ENCODE measurements at regions not wholly inside any gene's neighbourhood (a gene's known extent, or its start where the extent isn't known, plus 50 kb on each side); places are given as distances from the start of the nearest gene placed in this dataset.

- ChIA-PET POLR2A (no interaction called here), CTCF (interaction anchor here (1.5 kb wide), 1 partner anchor 575 kb away, joined by 3 read pairs; no protein-coding TSS in a partner anchor)
- no peaks in the 10 kb centered on the region for H3K36me3 ChIP-seq (ENCODE audit: control insufficient read depth in 2 of 2, insufficient read depth in 1 of 2, low read length in 2 of 2)
Measured at GRCh38 chr10:6841761-6842160, 261.7 kb upstream of the PRKCQ start.

GRCh38 chr10:6840766-6841165 lies 260.7 kb upstream of the PRKCQ start:
- TF ChIP-seq EGR2 (tag by site-specific recombination; IDR thresholded peaks at IDR 0.05; ENCODE audit: low read depth), result no peak
- TF ChIP-seq ZBTB48 (tag by site-specific recombination; IDR thresholded peaks at IDR 0.05), result no peak
- TF ChIP-seq ZNF521 (tag by site-specific recombination; IDR thresholded peaks at IDR 0.05), result no peak
- no peak for TF ChIP-seq ZNF214 (tag by site-specific recombination; IDR thresholded peaks at IDR 0.05; ENCODE audit: borderline replicate concordance)
- no peak for TF ChIP-seq ZNF394 (tag by site-specific recombination; IDR thresholded peaks at IDR 0.05; ENCODE audit: borderline replicate concordance)
- TF ChIP-seq ZNF629 (tag by site-specific recombination; IDR thresholded peaks at IDR 0.05), result peak; percentile 76
- no peak for TF ChIP-seq ZNF785 (tag by site-specific recombination; IDR thresholded peaks at IDR 0.05)
- peak; percentile 69; the same call in 1 of the 2 replicates for TF ChIP-seq ZBTB21 (tag by site-specific recombination; IDR thresholded peaks at IDR 0.05)
- TF ChIP-seq ZNF830 (tag by site-specific recombination; IDR thresholded peaks at IDR 0.05; ENCODE audit: low read depth), result no peak
- TF ChIP-seq ZNF501 (tag by site-specific recombination; IDR thresholded peaks at IDR 0.05), result no peak
- no peak for TF ChIP-seq ZNF664 (tag by site-specific recombination; IDR thresholded peaks at IDR 0.05)
- ChIA-PET CTCF (interaction anchor here (0.6 to 1.5 kb wide), 2 partner anchors 10 to 576 kb away, joined by 3 read pairs; no protein-coding TSS in a partner anchor), POLR2A (no interaction called here)
- H3K4me3 ChIP-seq (ENCODE audit: low read depth, low read length), result no peak overlapping the region
- H3K9me3 ChIP-seq (ENCODE audit: control insufficient read depth, insufficient read depth, low read depth, low read length), result no peaks in the 10 kb centered on the region
- no peaks in the 10 kb centered on the region for H3K36me3 ChIP-seq (ENCODE audit: control insufficient read depth in 2 of 2, insufficient read depth in 1 of 2, low read length in 2 of 2)
- H3K4me1 ChIP-seq (ENCODE audit: control insufficient read depth, insufficient read depth, low read length), result no peaks in the 10 kb centered on the region
- no peak overlapping the region for H3K27ac ChIP-seq (ENCODE audit: extremely low read depth, low read depth, low read length)

More at GRCh38 chr10:6841761-6842160, 261.7 kb upstream of the PRKCQ start:
- no peak overlapping the region for H3K27ac ChIP-seq (ENCODE audit: extremely low read depth, low read depth, low read length)
- no peaks in the 10 kb centered on the region for H3K9me3 ChIP-seq (ENCODE audit: control insufficient read depth, insufficient read depth, low read depth, low read length)
- no peak overlapping the region for H3K4me3 ChIP-seq (ENCODE audit: low read depth, low read length)
- no peaks in the 10 kb centered on the region for H3K4me1 ChIP-seq (ENCODE audit: control insufficient read depth, insufficient read depth, low read length)
- TF ChIP-seq ZNF843 (tag by site-specific recombination; IDR thresholded peaks at IDR 0.05) (no peak), ZFHX2 (tag by site-specific recombination; conservative IDR thresholded peaks at IDR 0.05) (no peak), RBAK (tag by site-specific recombination; IDR thresholded peaks at IDR 0.05) (no peak), TCF7L2 (IDR thresholded peaks at IDR 0.05; ENCODE audit: borderline replicate concordance, low read depth, low read length) (no peak), ZNF37A (tag by site-specific recombination; IDR thresholded peaks at IDR 0.05) (no peak)
- TF ChIP-seq, protein P1, sequence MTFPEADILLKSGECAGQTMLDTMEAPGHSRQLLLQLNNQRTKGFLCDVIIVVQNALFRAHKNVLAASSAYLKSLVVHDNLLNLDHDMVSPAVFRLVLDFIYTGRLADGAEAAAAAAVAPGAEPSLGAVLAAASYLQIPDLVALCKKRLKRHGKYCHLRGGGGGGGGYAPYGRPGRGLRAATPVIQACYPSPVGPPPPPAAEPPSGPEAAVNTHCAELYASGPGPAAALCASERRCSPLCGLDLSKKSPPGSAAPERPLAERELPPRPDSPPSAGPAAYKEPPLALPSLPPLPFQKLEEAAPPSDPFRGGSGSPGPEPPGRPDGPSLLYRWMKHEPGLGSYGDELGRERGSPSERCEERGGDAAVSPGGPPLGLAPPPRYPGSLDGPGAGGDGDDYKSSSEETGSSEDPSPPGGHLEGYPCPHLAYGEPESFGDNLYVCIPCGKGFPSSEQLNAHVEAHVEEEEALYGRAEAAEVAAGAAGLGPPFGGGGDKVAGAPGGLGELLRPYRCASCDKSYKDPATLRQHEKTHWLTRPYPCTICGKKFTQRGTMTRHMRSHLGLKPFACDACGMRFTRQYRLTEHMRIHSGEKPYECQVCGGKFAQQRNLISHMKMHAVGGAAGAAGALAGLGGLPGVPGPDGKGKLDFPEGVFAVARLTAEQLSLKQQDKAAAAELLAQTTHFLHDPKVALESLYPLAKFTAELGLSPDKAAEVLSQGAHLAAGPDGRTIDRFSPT (tag by site-specific recombination; IDR thresholded peaks at IDR 0.05), result no peak

GRCh38 chr10:6840201-6840691 lies 260.2 kb upstream of the PRKCQ start:
- ChIA-PET POLR2A (no interaction called here), CTCF (interaction anchor here (0.6 kb wide), 1 partner anchor 1646 kb away, joined by 3 read pairs; no protein-coding TSS in a partner anchor)
- Histone ChIP-seq H3K4me1 (ENCODE audit: control insufficient read depth, insufficient read depth, low read length) (no peaks in the 10 kb centered on the region), H3K27ac (ENCODE audit: extremely low read depth, low read depth, low read length) (no peak overlapping the region), H3K9me3 (ENCODE audit: control insufficient read depth, insufficient read depth, low read depth, low read length) (no peaks in the 10 kb centered on the region), H3K36me3 (ENCODE audit: control insufficient read depth in 2 of 2, insufficient read depth in 1 of 2, low read length in 2 of 2) (no peaks in the 10 kb centered on the region), H3K4me3 (ENCODE audit: low read depth, low read length) (no peak overlapping the region)
- TF ChIP-seq, protein P2, sequence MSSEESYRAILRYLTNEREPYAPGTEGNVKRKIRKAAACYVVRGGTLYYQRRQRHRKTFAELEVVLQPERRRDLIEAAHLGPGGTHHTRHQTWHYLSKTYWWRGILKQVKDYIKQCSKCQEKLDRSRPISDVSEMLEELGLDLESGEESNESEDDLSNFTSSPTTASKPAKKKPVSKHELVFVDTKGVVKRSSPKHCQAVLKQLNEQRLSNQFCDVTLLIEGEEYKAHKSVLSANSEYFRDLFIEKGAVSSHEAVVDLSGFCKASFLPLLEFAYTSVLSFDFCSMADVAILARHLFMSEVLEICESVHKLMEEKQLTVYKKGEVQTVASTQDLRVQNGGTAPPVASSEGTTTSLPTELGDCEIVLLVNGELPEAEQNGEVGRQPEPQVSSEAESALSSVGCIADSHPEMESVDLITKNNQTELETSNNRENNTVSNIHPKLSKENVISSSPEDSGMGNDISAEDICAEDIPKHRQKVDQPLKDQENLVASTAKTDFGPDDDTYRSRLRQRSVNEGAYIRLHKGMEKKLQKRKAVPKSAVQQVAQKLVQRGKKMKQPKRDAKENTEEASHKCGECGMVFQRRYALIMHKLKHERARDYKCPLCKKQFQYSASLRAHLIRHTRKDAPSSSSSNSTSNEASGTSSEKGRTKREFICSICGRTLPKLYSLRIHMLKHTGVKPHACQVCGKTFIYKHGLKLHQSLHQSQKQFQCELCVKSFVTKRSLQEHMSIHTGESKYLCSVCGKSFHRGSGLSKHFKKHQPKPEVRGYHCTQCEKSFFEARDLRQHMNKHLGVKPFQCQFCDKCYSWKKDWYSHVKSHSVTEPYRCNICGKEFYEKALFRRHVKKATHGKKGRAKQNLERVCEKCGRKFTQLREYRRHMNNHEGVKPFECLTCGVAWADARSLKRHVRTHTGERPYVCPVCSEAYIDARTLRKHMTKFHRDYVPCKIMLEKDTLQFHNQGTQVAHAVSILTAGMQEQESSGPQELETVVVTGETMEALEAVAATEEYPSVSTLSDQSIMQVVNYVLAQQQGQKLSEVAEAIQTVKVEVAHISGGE (tag by site-specific recombination; conservative IDR thresholded peaks at IDR 0.05; ENCODE audit: low read depth), result no peak
- TF ChIP-seq EGR2 (tag by site-specific recombination; IDR thresholded peaks at IDR 0.05; ENCODE audit: low read depth) (peak; percentile 28; the same call in 1 of the 2 replicates), ZFHX2 (tag by site-specific recombination; conservative IDR thresholded peaks at IDR 0.05) (peak; percentile 66)
- TF ChIP-seq, protein P3, sequence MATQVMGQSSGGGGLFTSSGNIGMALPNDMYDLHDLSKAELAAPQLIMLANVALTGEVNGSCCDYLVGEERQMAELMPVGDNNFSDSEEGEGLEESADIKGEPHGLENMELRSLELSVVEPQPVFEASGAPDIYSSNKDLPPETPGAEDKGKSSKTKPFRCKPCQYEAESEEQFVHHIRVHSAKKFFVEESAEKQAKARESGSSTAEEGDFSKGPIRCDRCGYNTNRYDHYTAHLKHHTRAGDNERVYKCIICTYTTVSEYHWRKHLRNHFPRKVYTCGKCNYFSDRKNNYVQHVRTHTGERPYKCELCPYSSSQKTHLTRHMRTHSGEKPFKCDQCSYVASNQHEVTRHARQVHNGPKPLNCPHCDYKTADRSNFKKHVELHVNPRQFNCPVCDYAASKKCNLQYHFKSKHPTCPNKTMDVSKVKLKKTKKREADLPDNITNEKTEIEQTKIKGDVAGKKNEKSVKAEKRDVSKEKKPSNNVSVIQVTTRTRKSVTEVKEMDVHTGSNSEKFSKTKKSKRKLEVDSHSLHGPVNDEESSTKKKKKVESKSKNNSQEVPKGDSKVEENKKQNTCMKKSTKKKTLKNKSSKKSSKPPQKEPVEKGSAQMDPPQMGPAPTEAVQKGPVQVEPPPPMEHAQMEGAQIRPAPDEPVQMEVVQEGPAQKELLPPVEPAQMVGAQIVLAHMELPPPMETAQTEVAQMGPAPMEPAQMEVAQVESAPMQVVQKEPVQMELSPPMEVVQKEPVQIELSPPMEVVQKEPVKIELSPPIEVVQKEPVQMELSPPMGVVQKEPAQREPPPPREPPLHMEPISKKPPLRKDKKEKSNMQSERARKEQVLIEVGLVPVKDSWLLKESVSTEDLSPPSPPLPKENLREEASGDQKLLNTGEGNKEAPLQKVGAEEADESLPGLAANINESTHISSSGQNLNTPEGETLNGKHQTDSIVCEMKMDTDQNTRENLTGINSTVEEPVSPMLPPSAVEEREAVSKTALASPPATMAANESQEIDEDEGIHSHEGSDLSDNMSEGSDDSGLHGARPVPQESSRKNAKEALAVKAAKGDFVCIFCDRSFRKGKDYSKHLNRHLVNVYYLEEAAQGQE (tag by site-specific recombination; IDR thresholded peaks at IDR 0.05), result peak; percentile 88

Measured in HEK293 (cell line).